Ishikawa (cell line): ENCODE measurements at regions not wholly inside any gene's neighbourhood (a gene's known extent, or its start where the extent isn't known, plus 50 kb on each side); places are given as distances from the start of the nearest gene placed in this dataset.

Experiments
- CEBPB ChIP-seq: IDR thresholded peaks from 2 replicates; pipeline ENCODE4 v1.6.1; 2012
- CREB1 ChIP-seq: IDR thresholded peaks from 2 replicates; pipeline ENCODE4 v1.6.1; 2012; ENCODE audit warnings: low read depth
- EP300 ChIP-seq: IDR thresholded peaks from 2 replicates; pipeline ENCODE4 v1.6.1; 2012; ENCODE audit warnings: borderline replicate concordance
- FOXM1 ChIP-seq: IDR thresholded peaks from 2 replicates; pipeline ENCODE4 v1.6.1; 2012; ENCODE audit warnings: low read depth, borderline replicate concordance
- MAX ChIP-seq: IDR thresholded peaks from 2 replicates; pipeline ENCODE4 v1.6.1; 2012
- RAD21 ChIP-seq: IDR thresholded peaks from 2 replicates; pipeline ENCODE4 v1.6.1; 2012; ENCODE audit warnings: low read depth
- TEAD4 ChIP-seq: IDR thresholded peaks from 2 replicates; pipeline ENCODE4 v1.6.1; 2012
- USF1 ChIP-seq: IDR thresholded peaks from 2 replicates; pipeline ENCODE4 v1.6.1; 2012
- YY1 ChIP-seq: IDR thresholded peaks from 2 replicates; pipeline ENCODE4 v1.6.1; 2012; ENCODE audit warnings: low read depth
- ZBTB7A ChIP-seq: IDR thresholded peaks from 2 replicates; pipeline ENCODE4 v1.6.1; 2012; ENCODE audit warnings: low read depth
- TF ChIP-seq, protein P1 (sequence below): IDR thresholded peaks from 2 replicates; pipeline ENCODE4 v1.6.1; 2012; ENCODE audit warnings: low read depth, mild to moderate bottlenecking

- TF ChIP-seq, protein P1, sequence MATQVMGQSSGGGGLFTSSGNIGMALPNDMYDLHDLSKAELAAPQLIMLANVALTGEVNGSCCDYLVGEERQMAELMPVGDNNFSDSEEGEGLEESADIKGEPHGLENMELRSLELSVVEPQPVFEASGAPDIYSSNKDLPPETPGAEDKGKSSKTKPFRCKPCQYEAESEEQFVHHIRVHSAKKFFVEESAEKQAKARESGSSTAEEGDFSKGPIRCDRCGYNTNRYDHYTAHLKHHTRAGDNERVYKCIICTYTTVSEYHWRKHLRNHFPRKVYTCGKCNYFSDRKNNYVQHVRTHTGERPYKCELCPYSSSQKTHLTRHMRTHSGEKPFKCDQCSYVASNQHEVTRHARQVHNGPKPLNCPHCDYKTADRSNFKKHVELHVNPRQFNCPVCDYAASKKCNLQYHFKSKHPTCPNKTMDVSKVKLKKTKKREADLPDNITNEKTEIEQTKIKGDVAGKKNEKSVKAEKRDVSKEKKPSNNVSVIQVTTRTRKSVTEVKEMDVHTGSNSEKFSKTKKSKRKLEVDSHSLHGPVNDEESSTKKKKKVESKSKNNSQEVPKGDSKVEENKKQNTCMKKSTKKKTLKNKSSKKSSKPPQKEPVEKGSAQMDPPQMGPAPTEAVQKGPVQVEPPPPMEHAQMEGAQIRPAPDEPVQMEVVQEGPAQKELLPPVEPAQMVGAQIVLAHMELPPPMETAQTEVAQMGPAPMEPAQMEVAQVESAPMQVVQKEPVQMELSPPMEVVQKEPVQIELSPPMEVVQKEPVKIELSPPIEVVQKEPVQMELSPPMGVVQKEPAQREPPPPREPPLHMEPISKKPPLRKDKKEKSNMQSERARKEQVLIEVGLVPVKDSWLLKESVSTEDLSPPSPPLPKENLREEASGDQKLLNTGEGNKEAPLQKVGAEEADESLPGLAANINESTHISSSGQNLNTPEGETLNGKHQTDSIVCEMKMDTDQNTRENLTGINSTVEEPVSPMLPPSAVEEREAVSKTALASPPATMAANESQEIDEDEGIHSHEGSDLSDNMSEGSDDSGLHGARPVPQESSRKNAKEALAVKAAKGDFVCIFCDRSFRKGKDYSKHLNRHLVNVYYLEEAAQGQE = no peak
- no peak for TF ChIP-seq FOXM1
- TF ChIP-seq MAX = no peak
- no peak for TF ChIP-seq YY1
- no peak for TF ChIP-seq TEAD4
- no peak for TF ChIP-seq CEBPB
- TF ChIP-seq CREB1 = no peak
- TF ChIP-seq EP300 = no peak
- no peak for TF ChIP-seq USF1
- TF ChIP-seq RAD21 = no peak
- TF ChIP-seq ZBTB7A = no peak
These were observed 1341.5 kb upstream of the ACVR2A start for GRCh38 chr2:146503366-146503765.
